Peyer's patch (tissue), 4 donors: ENCODE measurements at regions not wholly inside any gene's neighbourhood (a gene's known extent, or its start where the extent isn't known, plus 50 kb on each side); places are given as distances from the start of the nearest gene placed in this dataset.
"Not testable (repeated sequence)": the region's sequence is repeated elsewhere in the genome, so short reads cannot be mapped to it uniquely, and the experiment has no call there.

Source experiments
- DNase-seq, 3 donors: peaks; one replicate each; pipeline ENCODE4 v3.0.0-alpha.2; 2017 to 2019
- H3K27ac ChIP-seq, 4 donors: fragments of 200-600 bp; sonication (generic); one replicate each; pipeline ENCODE4 v1.5.1; 2016 to 2019
- H3K27me3 ChIP-seq, 2 donors: fragments of 200-600 bp; sonication (generic); one replicate each; pipeline ENCODE4 v1.5.1; 2019
- H3K36me3 ChIP-seq, 3 donors: fragments of 200-600 bp; sonication (generic); one replicate each; pipeline ENCODE4 v1.5.1; 2016 to 2019
- H3K4me1 ChIP-seq, 4 donors: fragments of 200-600 bp; sonication (generic); one replicate each; pipeline ENCODE4 v1.5.1; 2016 to 2019
- H3K4me3 ChIP-seq, 4 donors: fragments of 200-600 bp; sonication (generic); 1 replicate in 3 of 4; 2 replicates in 1 of 4; pipeline ENCODE4 v1.5.1; 2016 to 2019; ENCODE audit warnings: mild to moderate bottlenecking in 1 of 4
- H3K9me3 ChIP-seq, 4 donors: fragments of 200-600 bp; sonication (generic); one replicate each; pipeline ENCODE4 v1.5.1; 2016 to 2019; ENCODE audit warnings: mild to moderate bottlenecking in 1 of 4
- CTCF ChIP-seq, 6 experiments: fragments of 450-650 bp in 4 of 6; fragments of 200-600 bp in 2 of 6; sonication (generic) in 1 of 6; IDR thresholded peaks; one replicate each; pipeline ENCODE4 v1.5.1; 2017 to 2019; ENCODE audit warnings: antibody characterized with exemption in 6 of 6, mild to moderate bottlenecking in 3 of 6, moderate library complexity in 1 of 6
- POLR2A ChIP-seq, 2 donors: fragments of 450-650 bp; IDR thresholded peaks; one replicate each; pipeline ENCODE4 v1.5.1; 2017; ENCODE audit warnings: antibody characterized with exemption in 2 of 2, mild to moderate bottlenecking in 2 of 2, moderate library complexity in 2 of 2

GRCh38 chr7:112668561-112668960 is 121.6 kb downstream of the TMEM168 start:
- no peak for DNase-seq
- TF ChIP-seq CTCF (IDR thresholded peaks at IDR 0.05) = no peak
- H3K27me3 ChIP-seq = no peaks in the 10 kb centered on the region

GRCh38 chr7:112669306-112669705 is 120.9 kb downstream of the TMEM168 start:
- no peak overlapping the region for H3K4me3 ChIP-seq
- no peaks in the 10 kb centered on the region for H3K27me3 ChIP-seq
- TF ChIP-seq POLR2A (IDR thresholded peaks at IDR 0.05) (no peak), CTCF (IDR thresholded peaks at IDR 0.05) (no peak)
- no peaks in the 10 kb centered on the region for H3K9me3 ChIP-seq
- no peaks in the 10 kb centered on the region for H3K4me1 ChIP-seq
- DNase-seq = no peak
- H3K27ac ChIP-seq = no peak overlapping the region
- H3K36me3 ChIP-seq = no peaks in the 10 kb centered on the region

More at GRCh38 chr7:112668561-112668960, 121.6 kb downstream of the TMEM168 start:
- no peak overlapping the region for H3K27ac ChIP-seq
- no peak overlapping the region for H3K4me3 ChIP-seq
- no peaks in the 10 kb centered on the region for H3K9me3 ChIP-seq
- no peaks in the 10 kb centered on the region for H3K4me1 ChIP-seq
- H3K36me3 ChIP-seq = no peaks in the 10 kb centered on the region

GRCh38 chr7:112670193-112670592 is 120.0 kb downstream of the TMEM168 start:
- TF ChIP-seq POLR2A (IDR thresholded peaks at IDR 0.05) (no peak), CTCF (IDR thresholded peaks at IDR 0.05) (no peak)
- Histone ChIP-seq H3K36me3 (no peaks in the 10 kb centered on the region), H3K9me3 (no peaks in the 10 kb centered on the region), H3K27me3 (no peaks in the 10 kb centered on the region), H3K4me1 (no peaks in the 10 kb centered on the region), H3K27ac (no peak overlapping the region), H3K4me3 (no peak overlapping the region)
- DNase-seq = no peak

- Histone ChIP-seq H3K9me3 (no peaks in the 10 kb centered on the region), H3K4me1 (no peaks in the 10 kb centered on the region), H3K27ac (no peak overlapping the region), H3K27me3 (no peaks in the 10 kb centered on the region), H3K36me3 (no peaks in the 10 kb centered on the region), H3K4me3 (no peak overlapping the region)
- TF ChIP-seq POLR2A (IDR thresholded peaks at IDR 0.05) (no peak), CTCF (IDR thresholded peaks at IDR 0.05) (no peak)
- DNase-seq = no peak
These were observed 111.6 kb downstream of the TMEM168 start for GRCh38 chr7:112678626-112679025.

- H3K4me3 ChIP-seq, DNase-seq, H3K27me3 ChIP-seq, H3K27ac ChIP-seq, H3K4me1 ChIP-seq, H3K36me3 ChIP-seq, H3K9me3 ChIP-seq: not testable (repeated sequence)
These were observed 100.6 kb downstream of the TMEM168 start for GRCh38 chr7:112689466-112690177.

- Histone ChIP-seq H3K27ac (no peak overlapping the region), H3K4me3 (no peak overlapping the region), H3K4me1 (no peaks in the 10 kb centered on the region), H3K36me3 (no peaks in the 10 kb centered on the region), H3K9me3 (no peaks in the 10 kb centered on the region), H3K27me3 (no peaks in the 10 kb centered on the region)
- no peak for DNase-seq
- TF ChIP-seq CTCF (IDR thresholded peaks at IDR 0.05) (no peak), POLR2A (IDR thresholded peaks at IDR 0.05) (no peak)
These were observed 97.9 kb downstream of the TMEM168 start for GRCh38 chr7:112692333-112692732.

GRCh38 chr7:112697211-112697610 is 93.0 kb downstream of the TMEM168 start:
- H3K4me1 ChIP-seq = peaks cover 0 to 15% (median 0%) of the 10 kb centered on the region in 4 donors
- H3K27ac ChIP-seq, DNase-seq, H3K9me3 ChIP-seq, H3K36me3 ChIP-seq, H3K27me3 ChIP-seq, H3K4me3 ChIP-seq: not testable (repeated sequence)
